GM12878 (cell line): ENCODE measurements at regions not wholly inside any gene's neighbourhood (a gene's known extent, or its start where the extent isn't known, plus 50 kb on each side); places are given as distances from the start of the nearest gene placed in this dataset.

Source experiments
- ATAC-seq: fragments of 200-7000 bp; cut with Tn5 transposase; 3 replicates; pipeline ENCODE4 v1.9.1; 2020; ENCODE audit warnings: mild to moderate bottlenecking, moderate library complexity
- BruUV-seq: library from RNA; stranded (reverse); fragments of 400-500 nt; replicated peaks from 2 replicates; lab custom pipeline; 2021; lab: Mats Ljungman, UMichigan
- CTCF ChIA-PET: fragments of 300-600 bp; sonication (Branson Sonifier 250); formaldehyde crosslinking; extraction: SDS; loops from one replicate; lab custom pipeline; 2021; ENCODE audit warnings: inconsistent platforms; lab: Yijun Ruan, JAX
- POLR2A ChIA-PET: fragments of 350-600 bp; formaldehyde crosslinking; extraction: SDS; loops from one replicate; lab custom pipeline; 2021; ENCODE audit warnings: inconsistent platforms; lab: Charles Lee
- RAD21 ChIA-PET: fragments of 300-600 bp; sonication (Branson Sonifier 250); formaldehyde crosslinking; loops from one replicate; lab custom pipeline; 2023; ENCODE audit warnings: antibody characterized with exemption; ENCODE audit not compliant: unreplicated experiment; lab: Charles Lee
- SMC1A ChIA-PET: fragments of 300-600 bp; sonication (Branson Sonifier 250); formaldehyde crosslinking; loops from one replicate; lab custom pipeline; 2023; ENCODE audit not compliant: unreplicated experiment, uncharacterized antibody; lab: Charles Lee
- DNase-seq: peaks from one replicate; pipeline ENCODE4 v3.0.0-alpha.2; 2011; ENCODE audit warnings: low read depth, low spot score
- FAIRE-seq: peaks from 3 replicates; lab custom pipeline; 2011; peaks lifted over from hg19 to GRCh38; lab: Jason Lieb, UNC
- H2AFZ ChIP-seq: 2 replicates; pipeline ENCODE4 v1.6.0; 2011; ENCODE audit warnings: low read depth, low read length, control low read depth; ENCODE audit not compliant: control insufficient read depth
- H3K27ac ChIP-seq: 2 replicates; pipeline ENCODE4 v1.5.1; 2011; ENCODE audit warnings: control low read depth; ENCODE audit not compliant: control insufficient read depth, insufficient read depth
- H3K27me3 ChIP-seq, 2 experiments: replicated peaks in 1 of 2; 2 replicates each; pipeline versions ENCODE4 v1.6.0 to v1.6.1; 2011; ENCODE audit warnings: low read length in 1 of 2; ENCODE audit not compliant: control insufficient read depth in 2 of 2, insufficient read depth in 2 of 2
- H3K36me3 ChIP-seq, 2 experiments: 2 replicates each; pipeline ENCODE4 v1.5.1; 2011; ENCODE audit warnings: low read length in 1 of 2; ENCODE audit not compliant: control insufficient read depth in 2 of 2, insufficient read depth in 2 of 2
- H3K4me1 ChIP-seq: 2 replicates; pipeline ENCODE4 v1.6.1; 2011; ENCODE audit warnings: mild to moderate bottlenecking, low read length, moderate library complexity, mixed read lengths; ENCODE audit not compliant: control insufficient read depth, insufficient read depth
- H3K4me2 ChIP-seq: 2 replicates; pipeline ENCODE4 v1.6.0; 2011; ENCODE audit warnings: control low read depth; ENCODE audit not compliant: control insufficient read depth, insufficient read depth
- H3K4me3 ChIP-seq: fragments of 200-600 bp; sonication (generic); 2 replicates; pipeline ENCODE4 v1.5.1; 2016
- H3K79me2 ChIP-seq: 2 replicates; pipeline ENCODE4 v1.6.0; 2011; ENCODE audit warnings: low read length; ENCODE audit not compliant: control insufficient read depth, insufficient read depth
- H3K9ac ChIP-seq: 2 replicates; pipeline ENCODE4 v1.8.0; 2011; ENCODE audit warnings: low read length, control low read depth, mixed read lengths; ENCODE audit not compliant: control insufficient read depth, insufficient read depth
- H3K9me3 ChIP-seq: replicated peaks from 3 replicates; pipeline ENCODE4 v1.5.1; 2011; ENCODE audit warnings: mild to moderate bottlenecking, low read length; ENCODE audit not compliant: control insufficient read depth, insufficient read depth
- H4K20me1 ChIP-seq: 2 replicates; pipeline ENCODE4 v1.6.0; 2011; ENCODE audit not compliant: control insufficient read depth, insufficient read depth
- ATF3 ChIP-seq: IDR thresholded peaks from 2 replicates; pipeline ENCODE4 v1.6.1; 2011; ENCODE audit warnings: low read depth, mild to moderate bottlenecking, low read length, moderate library complexity, borderline replicate concordance; ENCODE audit errors: extremely low read depth
- BHLHE40 ChIP-seq, 2 experiments: fragments of 450-650 bp in 1 of 2; IDR thresholded peaks; 2 replicates each; pipeline ENCODE4 v1.6.1; 2011 to 2017; ENCODE audit warnings: low read depth in 2 of 2, borderline replicate concordance in 1 of 2, improper control_type of control experiment in 1 of 2, low read length in 1 of 2, mild to moderate bottlenecking in 1 of 2
- CREM ChIP-seq: IDR thresholded peaks from 2 replicates; pipeline ENCODE4 v1.6.1; 2014; ENCODE audit warnings: antibody characterized with exemption, low read depth
- DPF2 ChIP-seq: fragments of 450-650 bp; IDR thresholded peaks from 2 replicates; pipeline ENCODE4 v1.6.1; 2017; ENCODE audit warnings: mild to moderate bottlenecking
- ESRRA ChIP-seq: IDR thresholded peaks from 2 replicates; pipeline ENCODE4 v1.6.1; 2012; ENCODE audit warnings: mild to moderate bottlenecking, low read length, improper control_type of control experiment
- FOXM1 ChIP-seq: IDR thresholded peaks from 2 replicates; pipeline ENCODE4 v1.6.1; 2012; ENCODE audit warnings: low read depth, mild to moderate bottlenecking, inconsistent platforms, low read length, moderate library complexity
- GATAD2B ChIP-seq: fragments of 450-650 bp; conservative IDR thresholded peaks from 2 replicates; pipeline ENCODE4 v1.6.1; 2017; ENCODE audit warnings: low read depth, mild to moderate bottlenecking, moderate library complexity
- MEF2B ChIP-seq: fragments of 450-650 bp; IDR thresholded peaks from 2 replicates; pipeline ENCODE4 v1.6.1; 2018; ENCODE audit warnings: mild to moderate bottlenecking, moderate library complexity; ENCODE audit not compliant: partially characterized antibody, poor library complexity, severe bottlenecking
- POLR2A ChIP-seq: IDR thresholded peaks from 2 replicates; pipeline ENCODE4 v1.6.1; 2011; ENCODE audit warnings: low read depth, mild to moderate bottlenecking, low read length
- PRDM15 ChIP-seq: fragments of 450-650 bp; formaldehyde crosslinking; IDR thresholded peaks from 2 replicates; pipeline ENCODE4 v1.4.0; 2020; ENCODE audit warnings: mild to moderate bottlenecking, moderate library complexity
- TBL1XR1 ChIP-seq: IDR thresholded peaks from 2 replicates; pipeline ENCODE4 v1.6.1; 2012; ENCODE audit warnings: low read depth, low read length, improper control_type of control experiment
- ZNF592 ChIP-seq: fragments of 450-650 bp; IDR thresholded peaks from 2 replicates; pipeline ENCODE4 v1.6.1; 2017; ENCODE audit warnings: mild to moderate bottlenecking, moderate library complexity
- ZZZ3 ChIP-seq: IDR thresholded peaks from 2 replicates; pipeline ENCODE4 v1.6.1; 2011; ENCODE audit warnings: low read depth; ENCODE audit not compliant: control insufficient read depth, insufficient read length
- WGBS: methylation state at CpG from one replicate; pipeline ENCODE4 v1.1.6; 2016; ENCODE audit warnings: low lambda C conversion rate; ENCODE audit not compliant: insufficient replicate concordance, insufficient coverage; ENCODE audit errors: missing lambda C conversion rate; 5-methylcytosine and 5-hydroxymethylcytosine counted together
- in situ Hi-C: fragments of 300-500 bp; cut with MboI; formaldehyde crosslinking; loops from 9 replicates; pipeline ENCODE4 v1.14.3; 2018; ENCODE audit warnings: mixed read lengths
- intact Hi-C: fragments of 100-400 bp; cut with micrococcal nuclease; formaldehyde crosslinking; loops from one replicate; pipeline ENCODE4 v1.14.2; 2022; ENCODE audit not compliant: unreplicated experiment

GRCh38 chrX:144709841-144710240, 537.5 kb upstream of the SPANXN1 start:
- H3K9me3 ChIP-seq: no peaks in the 10 kb centered on the region
- H3K27me3 ChIP-seq: no peaks in the 10 kb centered on the region
- ATAC-seq (no peak), FAIRE-seq (no peak), DNase-seq (no peak)
- H3K9ac ChIP-seq: no peak overlapping the region
- WGBS: 4% methylated on average over 2 of the region's 2 CpGs
- no peaks in the 10 kb centered on the region for H3K79me2 ChIP-seq
- no peak overlapping the region for H3K27ac ChIP-seq
- H3K36me3 ChIP-seq: no peaks in the 10 kb centered on the region
- no peaks in the 10 kb centered on the region for H3K4me1 ChIP-seq
- intact Hi-C loops (no loop called here), in situ Hi-C loops (no loop called here)
- SMC1A ChIA-PET: no interaction called here
- TF ChIP-seq ESRRA (no peak), DPF2 (no peak), ZNF592 (no peak), PRDM15 (no peak), POLR2A (no peak), MEF2B (no peak), TBL1XR1 (no peak), GATAD2B (no peak), BHLHE40 (IDR thresholded peaks at IDR 0.05; ENCODE audit: borderline replicate concordance in 1 of 2, low read depth in 2 of 2, low read length in 1 of 2) (no peak), CREM (no peak), ZZZ3 (no peak), ATF3 (no peak), FOXM1 (no peak)
- no TSS peak for BruUV-seq
- no peak overlapping the region for H2AFZ ChIP-seq
- CTCF ChIA-PET: no interaction called here
- no peaks in the 10 kb centered on the region for H4K20me1 ChIP-seq
- RAD21 ChIA-PET: no interaction called here
- POLR2A ChIA-PET: no interaction called here
- no peak overlapping the region for H3K4me3 ChIP-seq
- H3K4me2 ChIP-seq: no peak overlapping the region
